ENCODE measurements at regions not wholly inside any gene's neighbourhood (a gene's known extent, or its start where the extent isn't known, plus 50 kb on each side); places are given as distances from the start of the nearest gene placed in this dataset.
"Not testable (repeated sequence)": the region's sequence is repeated elsewhere in the genome, so short reads cannot be mapped to it uniquely, and the experiment has no call there.

- no peak for DNase-seq (ENCODE audit: low read depth)
- no peaks in the 10 kb centered on the region for H3K36me3 ChIP-seq (ENCODE audit: control insufficient read depth, insufficient read depth, low read length)
- H3K27me3 ChIP-seq (ENCODE audit: control insufficient read depth, insufficient read depth, low read length): no peaks in the 10 kb centered on the region
- ChIA-PET POLR2A (no interaction called here), CTCF (no interaction called here)
- no peak overlapping the region for H3K4me3 ChIP-seq (ENCODE audit: low read depth, low read length)
- no peak for TF ChIP-seq CTCF (IDR thresholded peaks at IDR 0.05; ENCODE audit: insufficient read depth, low read depth, low read length)
These were observed 91.2 kb upstream of the CCZ1B start for GRCh38 chr7:6917258-6917657.

GRCh38 chr7:6919169-6919568 is 93.1 kb upstream of the CCZ1B start:
- POLR2A ChIA-PET; H3K27me3 ChIP-seq (ENCODE audit: control insufficient read depth, insufficient read depth, low read length); DNase-seq (ENCODE audit: low read depth); H3K36me3 ChIP-seq (ENCODE audit: control insufficient read depth, insufficient read depth, low read length); H3K4me3 ChIP-seq (ENCODE audit: low read depth, low read length); CTCF ChIA-PET: not testable (repeated sequence)

- POLR2A ChIA-PET; H3K27me3 ChIP-seq (ENCODE audit: control insufficient read depth, insufficient read depth, low read length); CTCF ChIA-PET; DNase-seq (ENCODE audit: low read depth); H3K36me3 ChIP-seq (ENCODE audit: control insufficient read depth, insufficient read depth, low read length); H3K4me3 ChIP-seq (ENCODE audit: low read depth, low read length): not testable (repeated sequence)
These were observed 98.4 kb upstream of the CCZ1B start for GRCh38 chr7:6924523-6924922.

- H3K27me3 ChIP-seq (ENCODE audit: control insufficient read depth, insufficient read depth, low read length); H3K36me3 ChIP-seq (ENCODE audit: control insufficient read depth, insufficient read depth, low read length); POLR2A ChIA-PET; DNase-seq (ENCODE audit: low read depth); H3K4me3 ChIP-seq (ENCODE audit: low read depth, low read length): not testable (repeated sequence)
- CTCF ChIA-PET: interaction anchor here (0.6 kb wide), 1 partner anchor 404 kb away, joined by 3 read pairs; no protein-coding TSS in a partner anchor
These were observed 100.4 kb upstream of the CCZ1B start for GRCh38 chr7:6926193-6927174.

GRCh38 chr7:6927643-6928042 is 101.6 kb upstream of the CCZ1B start:
- H3K27me3 ChIP-seq (ENCODE audit: control insufficient read depth, insufficient read depth, low read length); H3K36me3 ChIP-seq (ENCODE audit: control insufficient read depth, insufficient read depth, low read length); H3K4me3 ChIP-seq (ENCODE audit: low read depth, low read length); DNase-seq (ENCODE audit: low read depth); POLR2A ChIA-PET: not testable (repeated sequence)
- CTCF ChIA-PET: interaction anchor here (0.6 to 0.7 kb wide), 2 partner anchors 495 to 1369 kb away, joined by 3 read pairs; no protein-coding TSS in a partner anchor

GRCh38 chr7:6929588-6929987 is 103.5 kb upstream of the CCZ1B start:
- DNase-seq (ENCODE audit: low read depth); POLR2A ChIA-PET; H3K36me3 ChIP-seq (ENCODE audit: control insufficient read depth, insufficient read depth, low read length); H3K4me3 ChIP-seq (ENCODE audit: low read depth, low read length); H3K27me3 ChIP-seq (ENCODE audit: control insufficient read depth, insufficient read depth, low read length); CTCF ChIA-PET: not testable (repeated sequence)

- DNase-seq (ENCODE audit: low read depth); POLR2A ChIA-PET; H3K27me3 ChIP-seq (ENCODE audit: control insufficient read depth, insufficient read depth, low read length); H3K4me3 ChIP-seq (ENCODE audit: low read depth, low read length); H3K36me3 ChIP-seq (ENCODE audit: control insufficient read depth, insufficient read depth, low read length): not testable (repeated sequence)
- CTCF ChIA-PET: interaction anchor here (0.7 to 0.9 kb wide), 2 partner anchors 93 to 340 kb away, joined by 3 to 4 read pairs; no protein-coding TSS in a partner anchor
These were observed 104.1 kb upstream of the CCZ1B start for GRCh38 chr7:6930081-6930635.

- CTCF ChIA-PET: interaction anchor here (0.7 to 0.9 kb wide), 2 partner anchors 93 to 340 kb away, joined by 3 to 4 read pairs; no protein-coding TSS in a partner anchor
- POLR2A ChIA-PET; H3K27me3 ChIP-seq (ENCODE audit: control insufficient read depth, insufficient read depth, low read length); H3K4me3 ChIP-seq (ENCODE audit: low read depth, low read length); H3K36me3 ChIP-seq (ENCODE audit: control insufficient read depth, insufficient read depth, low read length); DNase-seq (ENCODE audit: low read depth): not testable (repeated sequence)
- peak; percentile 41 for TF ChIP-seq CTCF (IDR thresholded peaks at IDR 0.05; ENCODE audit: insufficient read depth, low read depth, low read length)
These were observed 104.7 kb upstream of the CCZ1B start for GRCh38 chr7:6930787-6931186.

- H3K36me3 ChIP-seq (ENCODE audit: control insufficient read depth, insufficient read depth, low read length); POLR2A ChIA-PET; H3K4me3 ChIP-seq (ENCODE audit: low read depth, low read length); CTCF ChIA-PET; H3K27me3 ChIP-seq (ENCODE audit: control insufficient read depth, insufficient read depth, low read length): not testable (repeated sequence)
- peak; percentile 3 for DNase-seq (ENCODE audit: low read depth)
These were observed 105.4 kb upstream of the CCZ1B start for GRCh38 chr7:6931456-6931855.

GRCh38 chr7:6933954-6934632 is 108.0 kb upstream of the CCZ1B start:
- CTCF ChIA-PET: interaction anchor here (0.6 kb wide), 1 partner anchor 79 kb away, joined by 3 read pairs; no protein-coding TSS in a partner anchor

More at GRCh38 chr7:6933954-6934632, 108.0 kb upstream of the CCZ1B start:
- H3K4me3 ChIP-seq (ENCODE audit: low read depth, low read length); DNase-seq (ENCODE audit: low read depth); H3K36me3 ChIP-seq (ENCODE audit: control insufficient read depth, insufficient read depth, low read length); POLR2A ChIA-PET; H3K27me3 ChIP-seq (ENCODE audit: control insufficient read depth, insufficient read depth, low read length): not testable (repeated sequence)
